NB4 (cell line): ENCODE measurements at regions not wholly inside any gene's neighbourhood (a gene's known extent, or its start where the extent isn't known, plus 50 kb on each side); places are given as distances from the start of the nearest gene placed in this dataset.

Source experiments
- DNase-seq: peaks from one replicate; pipeline ENCODE4 v3.0.0; 2010; ENCODE audit warnings: low read depth
- H3K4me3 ChIP-seq: one replicate; pipeline ENCODE4 v1.5.1; 2011; ENCODE audit warnings: mild to moderate bottlenecking, low read depth, low read length, moderate library complexity
- CTCF ChIP-seq: IDR thresholded peaks from one replicate; pipeline ENCODE4 v1.5.1; 2012; ENCODE audit warnings: low read depth, low read length
- MAX ChIP-seq: IDR thresholded peaks from 2 replicates; pipeline ENCODE4 v1.6.1; 2011; ENCODE audit warnings: low read depth, low read length
- MYC ChIP-seq: IDR thresholded peaks from 2 replicates; pipeline ENCODE4 v1.6.1; 2011; ENCODE audit warnings: low read depth, low read length
- POLR2A ChIP-seq: IDR thresholded peaks from 2 replicates; pipeline ENCODE4 v1.6.1; 2011; ENCODE audit warnings: mild to moderate bottlenecking; ENCODE audit not compliant: insufficient read length; ENCODE audit errors: extremely low read depth

- no peak for DNase-seq
- no peak for TF ChIP-seq CTCF
- no peak for TF ChIP-seq MYC
- no peak for TF ChIP-seq MAX
- no peak for TF ChIP-seq POLR2A
- no peak overlapping the region for H3K4me3 ChIP-seq
Measured at GRCh38 chr14:29486132-29486531, 441.5 kb downstream of the PRKD1 start.

- no peak for DNase-seq
- TF ChIP-seq CTCF (no peak), POLR2A (no peak), MAX (no peak), MYC (no peak)
- no peak overlapping the region for H3K4me3 ChIP-seq
Measured at GRCh38 chr14:29489911-29490425, 437.7 kb downstream of the PRKD1 start.

- H3K4me3 ChIP-seq = no peak overlapping the region
- TF ChIP-seq MAX = no peak
- no peak for TF ChIP-seq MYC
- no peak for TF ChIP-seq POLR2A
- TF ChIP-seq CTCF = no peak
- no peak for DNase-seq
Measured at GRCh38 chr14:29493849-29494248, 433.8 kb downstream of the PRKD1 start.

- no peak for DNase-seq
- no peak overlapping the region for H3K4me3 ChIP-seq
- no peak for TF ChIP-seq MAX
- no peak for TF ChIP-seq POLR2A
- TF ChIP-seq CTCF = no peak
- no peak for TF ChIP-seq MYC
Measured at GRCh38 chr14:29494312-29494711, 433.3 kb downstream of the PRKD1 start.

- TF ChIP-seq MAX = no peak
- TF ChIP-seq MYC = no peak
- no peak for TF ChIP-seq CTCF
- no peak for TF ChIP-seq POLR2A
- no peak for DNase-seq
- no peak overlapping the region for H3K4me3 ChIP-seq
Measured at GRCh38 chr14:29503903-29504302, 423.7 kb downstream of the PRKD1 start.

GRCh38 chr14:29518335-29518734 is 409.3 kb downstream of the PRKD1 start:
- DNase-seq = no peak
- no peak overlapping the region for H3K4me3 ChIP-seq
- TF ChIP-seq CTCF (no peak), MAX (no peak), MYC (no peak), POLR2A (no peak)
